ENCODE measurements at regions not wholly inside any gene's neighbourhood (a gene's known extent, or its start where the extent isn't known, plus 50 kb on each side); places are given as distances from the start of the nearest gene placed in this dataset.

DNA sequence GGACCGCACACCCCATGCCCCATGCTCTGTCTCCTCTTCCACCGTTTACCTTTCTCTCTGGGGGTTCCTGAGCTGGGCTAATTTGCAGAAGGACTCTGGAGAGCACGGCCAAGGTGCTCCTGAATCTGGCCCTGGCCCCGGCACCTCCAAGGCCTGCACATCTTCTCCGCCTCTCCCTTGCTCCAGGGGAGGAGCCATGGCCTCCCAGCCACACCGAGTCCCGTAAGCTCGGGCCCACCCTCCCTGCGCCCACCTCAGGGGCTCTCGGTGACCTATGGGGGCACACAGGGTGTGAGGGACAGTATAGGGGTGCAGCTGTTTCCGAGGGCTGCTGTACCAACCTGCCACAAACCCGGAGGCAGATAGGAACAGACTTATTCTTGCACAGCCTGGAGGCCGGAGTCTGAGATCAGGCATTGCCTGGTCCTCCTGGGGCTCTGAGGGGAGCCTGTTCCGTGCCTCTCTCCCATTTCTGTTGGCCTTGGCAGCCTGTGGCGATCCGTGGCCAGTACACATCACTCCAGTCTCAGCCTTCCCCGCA, 127.3 kb upstream of the GPC1 start:
- no peak for TF ChIP-seq POLR2A (IDR thresholded peaks at IDR 0.05; ENCODE audit: low read depth, low read length)
- no peak for TF ChIP-seq POLR2AphosphoS5 (IDR thresholded peaks at IDR 0.05; ENCODE audit: low read depth, low read length)
- TF ChIP-seq PAX5 (IDR thresholded peaks at IDR 0.05; ENCODE audit: insufficient read depth, low read length, severe bottlenecking) = no peak
- TF ChIP-seq SPI1 (IDR thresholded peaks at IDR 0.05; ENCODE audit: low read depth, low read length) = no peak
- TF ChIP-seq TAF1 (IDR thresholded peaks at IDR 0.05; ENCODE audit: low read depth, low read length) = no peak
- no peak for TF ChIP-seq POU2F2 (IDR thresholded peaks at IDR 0.05; ENCODE audit: low read depth, low read length)
